Testis (tissue), 2 donors: ENCODE measurements at regions not wholly inside any gene's neighbourhood (a gene's known extent, or its start where the extent isn't known, plus 50 kb on each side); places are given as distances from the start of the nearest gene placed in this dataset.

Experiments
- DNase-seq: peaks from one replicate; pipeline ENCODE4 v3.0.0-alpha.2; 2019
- H3K27ac ChIP-seq, 2 donors: fragments of 200-600 bp; sonication (generic); one replicate each; pipeline ENCODE4 v1.5.1; 2019
- H3K27me3 ChIP-seq: fragments of 200-600 bp; sonication (generic); one replicate; pipeline ENCODE4 v1.5.1; 2019
- H3K36me3 ChIP-seq: fragments of 200-600 bp; sonication (generic); one replicate; pipeline ENCODE4 v1.5.1; 2017; ENCODE audit warnings: low read depth; ENCODE audit errors: missing control alignments
- H3K4me1 ChIP-seq: fragments of 200-600 bp; sonication (generic); one replicate; pipeline ENCODE4 v1.5.1; 2019
- H3K4me3 ChIP-seq, 2 donors: fragments of 200-600 bp; sonication (generic); one replicate each; pipeline ENCODE4 v1.5.1; 2017 to 2019
- H3K9me3 ChIP-seq: fragments of 200-600 bp; sonication (generic); one replicate; pipeline ENCODE4 v1.5.1; 2017
- POLR2A ChIP-seq: fragments of 450-650 bp; IDR thresholded peaks from one replicate; pipeline ENCODE4 v1.6.1; 2017; ENCODE audit warnings: antibody characterized with exemption, mild to moderate bottlenecking, moderate library complexity
- WGBS, 2 donors: methylation state at CpG; one replicate each; pipeline ENCODE4 v1.1.5; 2018; 5-methylcytosine and 5-hydroxymethylcytosine counted together
- intact Hi-C: fragments of 100-400 bp; cut with DNase I; formaldehyde crosslinking; loops from one replicate; pipeline ENCODE4 v1.15.1; 2023; ENCODE audit warnings: low total_unique reads
- TF ChIP-seq, protein P1 (sequence below), 3 experiments: fragments of 450-650 bp in 2 of 3; fragments of 200-600 bp in 1 of 3; sonication (generic) in 1 of 3; IDR thresholded peaks; one replicate each; pipeline ENCODE4 v1.5.1; 2016 to 2019; ENCODE audit warnings: antibody characterized with exemption in 3 of 3, mild to moderate bottlenecking in 2 of 3, moderate library complexity in 1 of 3

GRCh38 chr15:62722237-62722636, 320.3 kb upstream of the TPM1 start:
- intact Hi-C loops: no loop called here
- WGBS, 2 donors: 99 to 100% methylated on average over 9 of the region's 9 CpGs
- H3K4me3 ChIP-seq: no peak overlapping the region
- DNase-seq: no peak
- TF ChIP-seq, protein P1, sequence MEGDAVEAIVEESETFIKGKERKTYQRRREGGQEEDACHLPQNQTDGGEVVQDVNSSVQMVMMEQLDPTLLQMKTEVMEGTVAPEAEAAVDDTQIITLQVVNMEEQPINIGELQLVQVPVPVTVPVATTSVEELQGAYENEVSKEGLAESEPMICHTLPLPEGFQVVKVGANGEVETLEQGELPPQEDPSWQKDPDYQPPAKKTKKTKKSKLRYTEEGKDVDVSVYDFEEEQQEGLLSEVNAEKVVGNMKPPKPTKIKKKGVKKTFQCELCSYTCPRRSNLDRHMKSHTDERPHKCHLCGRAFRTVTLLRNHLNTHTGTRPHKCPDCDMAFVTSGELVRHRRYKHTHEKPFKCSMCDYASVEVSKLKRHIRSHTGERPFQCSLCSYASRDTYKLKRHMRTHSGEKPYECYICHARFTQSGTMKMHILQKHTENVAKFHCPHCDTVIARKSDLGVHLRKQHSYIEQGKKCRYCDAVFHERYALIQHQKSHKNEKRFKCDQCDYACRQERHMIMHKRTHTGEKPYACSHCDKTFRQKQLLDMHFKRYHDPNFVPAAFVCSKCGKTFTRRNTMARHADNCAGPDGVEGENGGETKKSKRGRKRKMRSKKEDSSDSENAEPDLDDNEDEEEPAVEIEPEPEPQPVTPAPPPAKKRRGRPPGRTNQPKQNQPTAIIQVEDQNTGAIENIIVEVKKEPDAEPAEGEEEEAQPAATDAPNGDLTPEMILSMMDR (IDR thresholded peaks at IDR 0.05): no peak
- TF ChIP-seq POLR2A: no peak
- H3K9me3 ChIP-seq: no peaks in the 10 kb centered on the region
- H3K27ac ChIP-seq: no peak overlapping the region
- H3K36me3 ChIP-seq: no peaks in the 10 kb centered on the region
- H3K27me3 ChIP-seq: no peaks in the 10 kb centered on the region
- no peaks in the 10 kb centered on the region for H3K4me1 ChIP-seq

- intact Hi-C loops: no loop called here
- TF ChIP-seq, protein P1 (IDR thresholded peaks at IDR 0.05): no peak
- no peak for TF ChIP-seq POLR2A
These were observed 316.1 kb upstream of the TPM1 start for GRCh38 chr15:62726461-62726860.

GRCh38 chr15:62727501-62727900, 315.0 kb upstream of the TPM1 start:
- no peak overlapping the region for H3K4me3 ChIP-seq
- DNase-seq: no peak
- intact Hi-C loops: no loop called here
- TF ChIP-seq, protein P1 (IDR thresholded peaks at IDR 0.05): no peak
- no peak for TF ChIP-seq POLR2A
- H3K27me3 ChIP-seq: no peaks in the 10 kb centered on the region
- no peaks in the 10 kb centered on the region for H3K9me3 ChIP-seq
- no peak overlapping the region for H3K27ac ChIP-seq
- 88 to 99% methylated on average over 2 of the region's 2 CpGs for WGBS, 2 donors
- H3K36me3 ChIP-seq: no peaks in the 10 kb centered on the region
- no peaks in the 10 kb centered on the region for H3K4me1 ChIP-seq

More at GRCh38 chr15:62726461-62726860, 316.1 kb upstream of the TPM1 start:
- no peaks in the 10 kb centered on the region for H3K4me1 ChIP-seq
- no peaks in the 10 kb centered on the region for H3K27me3 ChIP-seq
- H3K4me3 ChIP-seq: no peak overlapping the region
- H3K36me3 ChIP-seq: no peaks in the 10 kb centered on the region
- H3K27ac ChIP-seq: no peak overlapping the region
- no peaks in the 10 kb centered on the region for H3K9me3 ChIP-seq
- no peak for DNase-seq

DNA sequence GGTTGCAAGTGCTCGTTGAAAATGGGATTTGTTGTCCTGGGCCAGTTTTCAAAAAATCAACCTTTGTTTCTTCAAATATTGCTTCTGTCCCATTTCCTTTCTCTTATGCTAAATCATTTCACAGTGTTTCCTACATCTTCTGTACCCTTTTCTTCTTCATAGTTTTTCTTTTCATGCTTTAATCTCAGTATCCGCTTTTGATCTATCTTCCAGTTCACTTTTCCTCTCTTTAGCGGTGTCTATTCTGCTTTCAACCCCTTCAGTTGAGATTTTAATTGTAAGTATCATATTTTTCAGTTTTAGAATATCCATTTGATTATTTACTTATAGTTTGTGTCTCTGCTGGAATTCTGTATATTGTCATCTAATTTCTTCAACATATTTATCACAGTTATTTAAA, 311.7 kb upstream of the TPM1 start:
- no peak for DNase-seq
- TF ChIP-seq, protein P1 (IDR thresholded peaks at IDR 0.05): no peak
- no peak for TF ChIP-seq POLR2A
- no peak overlapping the region for H3K4me3 ChIP-seq
- H3K27ac ChIP-seq: no peak overlapping the region
- intact Hi-C loops: no loop called here
- WGBS, 2 donors: 90% methylated on average over 3 of the region's 3 CpGs
- no peaks in the 10 kb centered on the region for H3K27me3 ChIP-seq
- no peaks in the 10 kb centered on the region for H3K9me3 ChIP-seq
- H3K4me1 ChIP-seq: no peaks in the 10 kb centered on the region
- H3K36me3 ChIP-seq: no peaks in the 10 kb centered on the region

GRCh38 chr15:62732078-62732477, 310.5 kb upstream of the TPM1 start:
- no peaks in the 10 kb centered on the region for H3K36me3 ChIP-seq
- H3K4me1 ChIP-seq: no peaks in the 10 kb centered on the region
- intact Hi-C loops: no loop called here
- DNase-seq: no peak
- H3K27me3 ChIP-seq: no peaks in the 10 kb centered on the region
- H3K4me3 ChIP-seq: no peak overlapping the region
- WGBS, 2 donors: 95 to 96% methylated on average over 3 of the region's 3 CpGs
- TF ChIP-seq, protein P1 (IDR thresholded peaks at IDR 0.05): no peak
- no peak for TF ChIP-seq POLR2A
- no peak overlapping the region for H3K27ac ChIP-seq
- H3K9me3 ChIP-seq: no peaks in the 10 kb centered on the region
